SK-N-SH (cell line): ENCODE measurements at regions not wholly inside any gene's neighbourhood (a gene's known extent, or its start where the extent isn't known, plus 50 kb on each side); places are given as distances from the start of the nearest gene placed in this dataset.

ENCODE experiments used
- CTCF ChIA-PET: fragments of 300-600, 350-600 bp; formaldehyde crosslinking; extraction: SDS; loops from one replicate; lab custom pipeline; 2021; lab: Yijun Ruan, JAX
- POLR2A ChIA-PET: fragments of 350-600 bp; sonication (Branson Sonifier 250); formaldehyde crosslinking; extraction: SDS; loops from one replicate; lab custom pipeline; 2020; ENCODE audit warnings: antibody characterized with exemption, inconsistent platforms; lab: Yijun Ruan, JAX
- DNase-seq: peaks from one replicate; pipeline ENCODE4 v3.0.0; 2012
- H2AFZ ChIP-seq: fragments of 200-600 bp; sonication (generic); 2 replicates; pipeline ENCODE4 v1.8.1; 2016; ENCODE audit warnings: antibody characterized with exemption, mild to moderate bottlenecking, low read depth
- H3F3A ChIP-seq: fragments of 200-600 bp; sonication (generic); replicated peaks from 2 replicates; pipeline ENCODE3; 2016; ENCODE audit warnings: antibody characterized with exemption, mild to moderate bottlenecking; ENCODE audit not compliant: insufficient read depth
- H3K27ac ChIP-seq, 2 experiments: fragments of 200-500 bp in 1 of 2; fragments of 200-600 bp in 1 of 2; sonication (Bioruptor generic) in 1 of 2; sonication (generic), shearing (Covaris generic) in 1 of 2; 2 replicates each; pipeline versions ENCODE4 v1.5.1 to v1.6.1; 2014 to 2016; ENCODE audit warnings: low read depth in 2 of 2, inconsistent platforms in 1 of 2, low read length in 1 of 2, mild to moderate bottlenecking in 1 of 2, mixed read lengths in 1 of 2
- H3K27me3 ChIP-seq: fragments of 200-600 bp; sonication (generic), shearing (Covaris generic); 2 replicates; pipeline ENCODE4 v1.6.1; 2016; ENCODE audit warnings: mixed run types; ENCODE audit not compliant: insufficient read depth
- H3K36me3 ChIP-seq, 2 experiments: fragments of 200-500 bp in 1 of 2; fragments of 200-600 bp in 1 of 2; sonication (Bioruptor generic) in 1 of 2; sonication (generic) in 1 of 2; replicated peaks in 1 of 2; 2 replicates each; pipeline versions ENCODE3 to v1.5.1; 2014 to 2016; ENCODE audit warnings: low read length in 1 of 2, mild to moderate bottlenecking in 1 of 2; ENCODE audit not compliant: insufficient read depth in 2 of 2, control insufficient read depth in 1 of 2
- H3K4me1 ChIP-seq, 2 experiments: fragments of 200-500 bp in 1 of 2; fragments of 200-600 bp in 1 of 2; sonication (Bioruptor generic) in 1 of 2; sonication (generic), shearing (Covaris generic) in 1 of 2; 2 replicates each; pipeline versions ENCODE4 v1.5.1 to v1.6.1; 2014 to 2016; ENCODE audit warnings: low read depth in 1 of 2, low read length in 1 of 2, mixed run types in 1 of 2; ENCODE audit not compliant: insufficient read depth in 2 of 2, control insufficient read depth in 1 of 2
- H3K4me2 ChIP-seq: fragments of 200-600 bp; sonication (generic), shearing (Covaris generic); 2 replicates; pipeline ENCODE4 v1.6.1; 2017; ENCODE audit warnings: mixed run types
- H3K4me3 ChIP-seq, 2 experiments: fragments of 200-500 bp in 1 of 2; fragments of 200-600 bp in 1 of 2; sonication (Bioruptor generic) in 1 of 2; sonication (generic), shearing (Covaris generic) in 1 of 2; 2 replicates each; pipeline versions ENCODE4 v1.5.1 to v1.8.1; 2014 to 2016; ENCODE audit warnings: low read depth in 2 of 2, inconsistent platforms in 1 of 2, low read length in 1 of 2, mild to moderate bottlenecking in 1 of 2, mixed read lengths in 1 of 2, moderate library complexity in 1 of 2
- H3K79me2 ChIP-seq: fragments of 200-600 bp; sonication (generic); 2 replicates; pipeline ENCODE4 v1.8.1; 2017; ENCODE audit warnings: mild to moderate bottlenecking; ENCODE audit not compliant: insufficient read depth
- H3K9ac ChIP-seq: fragments of 200-600 bp; sonication (generic); 2 replicates; pipeline ENCODE4 v1.6.1; 2017; ENCODE audit warnings: mixed run types
- H3K9me2 ChIP-seq: fragments of 200-600 bp; sonication (generic); 2 replicates; pipeline ENCODE4 v1.6.1; 2017; ENCODE audit warnings: mixed run types
- H3K9me3 ChIP-seq: fragments of 200-600 bp; sonication (generic); 2 replicates; pipeline ENCODE4 v1.6.1; 2017; ENCODE audit warnings: mixed run types, mild to moderate bottlenecking, moderate library complexity
- H4K20me1 ChIP-seq: fragments of 200-600 bp; sonication (generic); 2 replicates; pipeline ENCODE4 v1.6.1; 2017; ENCODE audit warnings: mild to moderate bottlenecking, mixed run types; ENCODE audit not compliant: insufficient read depth
- CTCF ChIP-seq: fragments of 200-600 bp; sonication (generic); IDR thresholded peaks from 2 replicates; pipeline ENCODE4 v1.6.1; 2017; ENCODE audit warnings: antibody characterized with exemption, mild to moderate bottlenecking, moderate library complexity
- MXI1 ChIP-seq: IDR thresholded peaks from 2 replicates; pipeline ENCODE4 v1.6.1; 2012; ENCODE audit warnings: mild to moderate bottlenecking, low read depth, low read length, improper control_type of control experiment
- PBX3 ChIP-seq: IDR thresholded peaks from 2 replicates; pipeline ENCODE4; 2012
- POLR2AphosphoS5 ChIP-seq: IDR thresholded peaks from 2 replicates; pipeline ENCODE4 v1.6.1; 2012; ENCODE audit warnings: low read depth, low read length
- RAD21 ChIP-seq: IDR thresholded peaks from 2 replicates; pipeline ENCODE4 v1.6.1; 2012; ENCODE audit warnings: mild to moderate bottlenecking, low read length
- RCOR1 ChIP-seq: fragments of 150-350 bp; IDR thresholded peaks from 2 replicates; pipeline ENCODE4 v1.6.1; 2017; ENCODE audit warnings: antibody characterized with exemption, low read length
- REST ChIP-seq: IDR thresholded peaks from 2 replicates; pipeline ENCODE4 v1.6.1; 2012; ENCODE audit warnings: mild to moderate bottlenecking, low read depth, low read length, moderate library complexity
- SIN3A ChIP-seq: IDR thresholded peaks from 2 replicates; pipeline ENCODE4 v1.6.1; 2012; ENCODE audit warnings: low read depth, mild to moderate bottlenecking, low read length, moderate library complexity, borderline replicate concordance
- YY1 ChIP-seq: IDR thresholded peaks from 2 replicates; pipeline ENCODE4 v1.4.0; 2012; ENCODE audit warnings: low read depth, mild to moderate bottlenecking
- ZBTB33 ChIP-seq: IDR thresholded peaks from 2 replicates; pipeline ENCODE4 v1.4.0; 2012; ENCODE audit warnings: low read depth, borderline replicate concordance
- WGBS: methylation state at CpG from one replicate; pipeline ENCODE4 v1.1.6; 2017; ENCODE audit warnings: low lambda C conversion rate; 5-methylcytosine and 5-hydroxymethylcytosine counted together

GRCh38 chr1:30273456-30273855, 449.9 kb downstream of the MATN1 start:
- H3F3A ChIP-seq, result no peaks in the 10 kb centered on the region
- H4K20me1 ChIP-seq, result no peaks in the 10 kb centered on the region
- no peak overlapping the region for H3K9ac ChIP-seq
- WGBS, result no CpG with 5 or more reads among the region's 5 CpGs
- no peaks in the 10 kb centered on the region for H3K4me1 ChIP-seq
- no peak overlapping the region for H3K4me3 ChIP-seq
- no peak overlapping the region for H3K4me2 ChIP-seq
- TF ChIP-seq POLR2AphosphoS5 (no peak), RCOR1 (no peak), MXI1 (no peak), SIN3A (no peak), REST (no peak), ZBTB33 (no peak), CTCF (no peak), RAD21 (no peak), YY1 (no peak), PBX3 (no peak)
- H3K36me3 ChIP-seq, result no peaks in the 10 kb centered on the region
- H3K79me2 ChIP-seq, result no peaks in the 10 kb centered on the region
- H2AFZ ChIP-seq, result no peak overlapping the region
- CTCF ChIA-PET, result interaction anchor here (0.8 kb wide), 1 partner anchor 9 kb away, joined by 3 read pairs; no protein-coding TSS in a partner anchor
- H3K9me3 ChIP-seq, result no peaks in the 10 kb centered on the region
- H3K27ac ChIP-seq, result no peak overlapping the region
- no peaks in the 10 kb centered on the region for H3K9me2 ChIP-seq
- POLR2A ChIA-PET, result no interaction called here
- DNase-seq, result no peak
- no peaks in the 10 kb centered on the region for H3K27me3 ChIP-seq
